Neuron (in vitro differentiated cells): ENCODE measurements at regions not wholly inside any gene's neighbourhood (a gene's known extent, or its start where the extent isn't known, plus 50 kb on each side); places are given as distances from the start of the nearest gene placed in this dataset.

Experiments
- H2AFZ ChIP-seq: one replicate; pipeline ENCODE4 v1.6.1; 2013; ENCODE audit warnings: low read depth, mild to moderate bottlenecking, inconsistent platforms, low read length, moderate library complexity
- H3K27me3 ChIP-seq: one replicate; pipeline ENCODE4 v1.6.1; 2013; ENCODE audit warnings: low read length; ENCODE audit not compliant: insufficient read depth
- H3K36me3 ChIP-seq: one replicate; pipeline ENCODE4 v1.6.1; 2013; ENCODE audit warnings: low read length; ENCODE audit not compliant: insufficient read depth
- H3K4me1 ChIP-seq: one replicate; pipeline ENCODE4 v1.6.1; 2013; ENCODE audit warnings: low read length; ENCODE audit not compliant: insufficient read depth
- H3K4me3 ChIP-seq: 2 replicates; pipeline ENCODE4 v1.5.1; 2013; ENCODE audit warnings: mild to moderate bottlenecking, low read length, moderate library complexity
- H3K9me3 ChIP-seq: one replicate; pipeline ENCODE4 v1.6.1; 2013; ENCODE audit warnings: low read length

DNA sequence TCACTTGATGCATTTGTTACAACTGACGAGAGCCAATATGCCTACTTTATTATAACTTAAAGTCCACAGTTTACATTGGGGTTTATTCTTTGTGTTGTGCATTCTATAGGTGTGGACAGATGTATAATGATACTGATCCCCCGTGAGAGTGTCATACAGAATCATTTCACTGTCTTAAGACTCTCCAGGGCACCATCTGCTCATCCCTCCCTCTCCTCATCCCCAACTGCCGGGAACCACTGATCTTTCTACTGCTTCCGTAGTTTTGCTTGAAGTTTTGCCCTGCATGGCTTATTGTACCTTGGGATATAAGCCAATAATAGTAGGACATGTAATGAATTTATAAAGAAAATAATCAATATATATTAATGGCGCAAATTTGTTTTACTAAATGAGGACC, 137.8 kb upstream of the MSX1 start:
- Histone ChIP-seq H3K27me3 (no peaks in the 10 kb centered on the region), H3K9me3 (peaks cover 19% of the 10 kb centered on the region), H3K4me1 (no peaks in the 10 kb centered on the region)

DNA sequence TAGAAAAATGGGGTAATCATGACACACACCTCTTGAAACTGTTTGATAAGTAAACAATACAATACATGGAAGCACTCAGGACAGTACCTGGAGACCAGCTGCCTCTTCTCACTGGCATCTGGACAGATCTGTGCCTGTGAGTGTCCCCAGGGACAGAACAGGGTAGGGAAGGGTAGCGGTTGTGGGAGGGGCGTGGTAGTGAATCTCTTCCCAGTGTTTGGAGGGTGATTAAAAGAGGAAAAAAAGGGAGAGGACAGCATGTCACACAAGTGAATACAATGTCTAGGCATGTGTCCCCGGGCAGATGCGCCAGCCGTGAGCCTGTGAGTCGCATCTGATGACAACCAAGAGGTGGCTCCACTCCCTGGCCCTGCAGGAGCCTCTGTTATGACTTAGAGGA, 138.8 kb upstream of the MSX1 start:
- Histone ChIP-seq H2AFZ (no peak overlapping the region), H3K36me3 (no peaks in the 10 kb centered on the region), H3K4me1 (no peaks in the 10 kb centered on the region), H3K4me3 (no peak overlapping the region), H3K9me3 (peaks cover 11% of the 10 kb centered on the region), H3K27me3 (no peaks in the 10 kb centered on the region)

More for the DNA sequence above, 137.8 kb upstream of the MSX1 start:
- Histone ChIP-seq H3K36me3 (no peaks in the 10 kb centered on the region), H3K4me3 (no peak overlapping the region), H2AFZ (no peak overlapping the region)

DNA sequence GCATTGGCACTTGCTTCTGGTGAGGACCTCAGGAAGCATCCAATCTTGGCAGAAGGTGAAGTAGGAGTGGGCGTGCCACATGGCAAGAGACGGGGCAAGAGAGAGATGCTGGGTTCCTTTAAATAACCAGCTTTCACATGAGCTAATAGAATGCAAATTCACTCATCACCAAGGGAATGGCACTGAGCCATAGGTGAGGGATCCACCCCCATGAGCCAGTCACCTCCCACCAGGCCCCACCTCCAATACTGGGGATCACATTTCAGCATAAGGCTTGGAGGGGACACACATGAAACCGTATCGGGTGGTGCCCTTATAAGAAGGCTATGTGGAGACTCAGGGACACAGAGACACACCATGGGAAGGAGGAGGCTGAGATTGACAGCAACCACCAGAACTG, 140.0 kb upstream of the MSX1 start:
- Histone ChIP-seq H3K9me3 (peaks cover 4% of the 10 kb centered on the region), H3K4me3 (no peak overlapping the region), H2AFZ (no peak overlapping the region), H3K4me1 (no peaks in the 10 kb centered on the region), H3K27me3 (no peaks in the 10 kb centered on the region), H3K36me3 (no peaks in the 10 kb centered on the region)

DNA sequence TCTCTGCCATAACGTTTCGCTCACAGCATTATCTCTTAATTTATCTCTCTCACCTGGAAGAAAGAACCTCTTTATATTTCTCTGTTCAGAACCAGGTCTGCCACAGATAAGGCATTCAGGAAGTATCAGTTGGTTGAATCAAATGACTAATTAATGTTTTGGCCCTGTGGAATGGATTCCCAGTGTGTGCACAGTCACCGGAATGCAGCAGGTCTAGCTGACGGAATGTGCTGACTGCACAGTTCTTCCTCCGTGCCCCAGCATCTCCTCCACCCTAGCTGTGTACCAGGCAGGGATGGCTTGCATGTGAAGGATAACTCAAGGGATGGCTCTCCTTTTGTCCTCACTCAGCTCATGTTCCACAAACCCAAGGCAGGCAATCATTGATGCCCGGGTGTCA, 141.8 kb upstream of the MSX1 start:
- H2AFZ ChIP-seq: no peak overlapping the region
- H3K27me3 ChIP-seq: no peaks in the 10 kb centered on the region
- H3K9me3 ChIP-seq: peaks cover 2% of the 10 kb centered on the region
- no peaks in the 10 kb centered on the region for H3K36me3 ChIP-seq
- no peak overlapping the region for H3K4me3 ChIP-seq
- no peaks in the 10 kb centered on the region for H3K4me1 ChIP-seq

DNA sequence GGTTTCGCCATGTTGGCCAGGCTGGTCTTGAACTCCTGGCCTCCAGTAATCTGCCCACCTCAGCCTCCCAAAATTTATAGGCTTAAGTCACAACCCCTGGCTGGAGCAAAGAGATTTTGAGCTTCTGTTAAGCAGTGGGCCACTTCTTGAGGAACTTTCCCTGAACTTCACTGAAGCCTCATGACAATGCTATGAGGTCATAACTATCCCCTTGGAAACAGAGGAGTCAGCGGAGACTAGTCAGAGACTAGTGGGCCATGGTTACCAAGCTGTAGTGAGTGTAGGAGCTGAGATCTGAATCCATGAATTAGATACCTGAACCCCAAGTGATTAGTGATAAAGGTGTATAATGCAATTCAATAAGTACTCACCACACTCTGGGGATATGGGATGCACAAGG, 145.1 kb upstream of the MSX1 start:
- Histone ChIP-seq H3K27me3 (no peaks in the 10 kb centered on the region), H3K36me3 (no peaks in the 10 kb centered on the region), H3K9me3 (no peaks in the 10 kb centered on the region), H3K4me1 (no peaks in the 10 kb centered on the region), H2AFZ (no peak overlapping the region), H3K4me3 (no peak overlapping the region)

DNA sequence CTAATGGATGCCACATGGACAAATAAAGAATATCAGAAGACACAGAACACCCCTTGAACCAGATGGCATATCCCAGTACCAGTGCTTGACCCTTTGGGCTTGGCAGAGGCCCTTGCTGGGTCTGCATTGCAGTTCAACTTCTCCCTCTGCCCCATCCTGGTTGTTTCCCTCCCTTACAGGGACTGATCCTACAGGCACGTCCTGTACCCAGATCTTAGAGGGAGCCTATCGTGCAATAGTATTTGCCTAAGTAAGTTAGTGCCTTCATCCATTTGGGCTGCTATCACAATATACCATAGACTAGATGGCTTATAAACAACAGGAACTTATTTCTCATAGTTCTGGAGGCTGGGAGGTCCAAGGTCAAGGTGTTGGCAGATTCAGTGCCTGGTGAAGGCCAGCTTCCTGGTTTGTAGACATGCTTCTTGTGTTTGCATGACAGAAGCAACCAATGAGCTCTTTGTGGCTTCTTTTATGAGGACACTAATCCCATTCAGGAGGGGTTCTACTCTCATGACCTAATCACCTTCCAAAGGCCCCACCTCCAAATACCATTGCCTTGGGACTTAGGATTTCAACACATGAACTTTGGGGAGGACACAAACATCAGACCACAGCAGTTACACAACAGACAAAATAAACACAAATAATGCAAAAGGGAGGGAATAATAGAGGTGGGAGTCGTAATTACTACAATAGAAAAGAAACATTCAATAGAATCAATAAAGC, 146.5 kb upstream of the MSX1 start:
- Histone ChIP-seq H3K36me3 (no peaks in the 10 kb centered on the region), H2AFZ (no peak overlapping the region), H3K4me1 (no peaks in the 10 kb centered on the region), H3K27me3 (no peaks in the 10 kb centered on the region), H3K9me3 (no peaks in the 10 kb centered on the region), H3K4me3 (no peak overlapping the region)

DNA sequence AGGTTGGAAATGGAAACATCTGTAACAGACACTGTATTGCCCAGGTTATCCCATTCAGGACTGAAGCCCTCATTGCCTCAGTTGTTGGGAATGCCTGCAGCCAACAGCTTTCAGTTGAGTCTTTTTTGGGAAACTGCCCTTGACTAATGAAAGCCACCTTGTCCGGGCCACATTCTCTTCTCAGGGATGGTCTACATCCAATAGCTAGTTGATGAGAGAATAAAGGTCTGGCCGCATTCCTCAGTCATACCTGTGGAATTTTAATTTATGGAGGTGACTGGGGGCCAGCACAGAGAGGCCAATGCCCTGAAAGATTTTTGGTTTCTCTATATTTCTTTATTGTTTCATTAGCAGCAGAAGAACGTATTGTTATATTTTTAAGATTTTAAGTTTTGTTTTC, 147.6 kb upstream of the MSX1 start:
- Histone ChIP-seq H2AFZ (no peak overlapping the region), H3K9me3 (no peaks in the 10 kb centered on the region), H3K4me1 (no peaks in the 10 kb centered on the region), H3K27me3 (no peaks in the 10 kb centered on the region), H3K36me3 (no peaks in the 10 kb centered on the region), H3K4me3 (no peak overlapping the region)

DNA sequence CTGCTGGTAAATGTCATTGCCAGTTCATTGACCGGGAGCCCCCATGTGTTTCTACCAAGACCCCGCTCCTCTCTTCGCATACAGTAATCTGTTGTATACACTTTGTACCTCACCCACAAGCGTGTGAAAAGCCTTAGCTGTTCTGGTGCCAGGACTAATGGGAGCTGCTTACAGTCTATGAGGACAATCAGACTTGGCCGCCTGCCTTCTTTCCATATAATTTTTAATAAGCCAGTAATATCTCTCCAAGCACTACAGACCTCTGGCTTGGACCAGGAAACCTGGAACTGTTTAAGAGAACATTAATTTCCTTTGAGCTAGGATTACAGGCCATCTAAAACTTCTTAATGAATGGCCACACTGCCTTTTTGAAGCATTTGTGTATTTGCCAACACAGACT, 149.7 kb upstream of the MSX1 start:
- Histone ChIP-seq H3K36me3 (no peaks in the 10 kb centered on the region), H3K9me3 (no peaks in the 10 kb centered on the region), H3K27me3 (no peaks in the 10 kb centered on the region), H3K4me3 (no peak overlapping the region), H3K4me1 (no peaks in the 10 kb centered on the region), H2AFZ (no peak overlapping the region)

DNA sequence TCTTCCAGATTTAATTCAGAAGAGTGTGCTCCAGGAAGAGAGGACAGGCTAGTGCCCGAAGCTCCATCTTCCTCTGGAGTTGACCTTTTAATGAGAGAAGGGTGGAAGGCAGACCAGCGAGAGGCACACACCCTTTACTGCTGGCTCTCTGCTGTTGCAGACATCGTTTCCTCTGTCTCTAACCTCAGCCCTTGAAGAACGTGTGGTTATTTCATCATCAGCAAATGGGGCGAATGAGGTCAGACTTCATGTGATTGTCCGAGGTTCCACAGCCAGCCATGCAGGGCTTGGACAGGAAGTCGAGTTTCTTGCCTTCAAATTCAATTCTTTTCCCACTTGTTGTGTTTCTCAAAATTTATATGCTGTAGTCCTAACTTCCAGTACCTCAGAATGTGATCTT, 155.2 kb upstream of the MSX1 start:
- Histone ChIP-seq H3K27me3 (no peaks in the 10 kb centered on the region), H3K4me3 (no peak overlapping the region), H2AFZ (no peak overlapping the region), H3K4me1 (no peaks in the 10 kb centered on the region), H3K36me3 (no peaks in the 10 kb centered on the region), H3K9me3 (no peaks in the 10 kb centered on the region)

DNA sequence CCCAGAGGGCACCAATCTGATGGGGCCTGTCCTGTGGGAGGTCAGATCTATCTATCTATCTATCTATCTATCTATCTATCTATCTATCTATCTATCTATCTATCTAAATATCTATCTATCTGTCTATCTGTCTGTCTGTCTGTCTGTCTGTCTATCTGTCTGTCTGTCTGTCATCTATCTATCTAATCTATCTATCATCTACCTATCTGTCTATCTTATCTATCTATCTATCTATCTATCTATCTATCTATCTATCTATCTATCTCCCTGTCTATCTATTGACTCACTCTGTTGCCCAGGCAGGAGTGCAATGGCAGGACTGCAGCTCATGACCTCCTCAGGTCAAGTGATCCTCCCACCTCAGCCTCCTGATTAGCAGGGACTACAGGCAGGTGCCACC, 155.7 kb upstream of the STX18 start:
- H2AFZ ChIP-seq: no peak overlapping the region
- no peaks in the 10 kb centered on the region for H3K9me3 ChIP-seq
- no peak overlapping the region for H3K4me3 ChIP-seq
- H3K4me1 ChIP-seq: peaks cover 3% of the 10 kb centered on the region
- H3K27me3 ChIP-seq: no peaks in the 10 kb centered on the region
- H3K36me3 ChIP-seq: no peaks in the 10 kb centered on the region

DNA sequence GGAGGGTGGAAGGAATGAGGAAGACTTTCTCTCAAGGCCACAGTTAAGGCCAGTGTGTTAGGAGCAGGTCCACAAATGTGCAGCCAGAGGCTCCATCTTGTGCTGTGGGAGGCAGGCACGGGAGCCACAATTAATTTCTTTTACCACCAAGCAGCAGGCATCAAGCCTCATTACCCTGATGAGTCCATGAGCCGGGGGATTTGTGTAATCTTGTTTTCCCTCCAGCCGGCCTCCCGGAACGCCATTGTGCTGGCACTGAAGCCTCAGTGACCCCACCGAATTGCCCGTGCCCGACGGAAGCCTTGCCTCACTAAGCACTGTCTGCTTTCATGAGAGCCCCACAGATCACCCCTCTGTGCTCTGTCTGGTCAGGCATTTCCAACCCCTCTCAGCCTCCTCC, 154.7 kb upstream of the STX18 start:
- H3K4me1 ChIP-seq: peaks cover 3% of the 10 kb centered on the region
- H3K9me3 ChIP-seq: no peaks in the 10 kb centered on the region
- no peaks in the 10 kb centered on the region for H3K27me3 ChIP-seq
- H3K4me3 ChIP-seq: no peak overlapping the region
- no peak overlapping the region for H2AFZ ChIP-seq
- H3K36me3 ChIP-seq: no peaks in the 10 kb centered on the region

DNA sequence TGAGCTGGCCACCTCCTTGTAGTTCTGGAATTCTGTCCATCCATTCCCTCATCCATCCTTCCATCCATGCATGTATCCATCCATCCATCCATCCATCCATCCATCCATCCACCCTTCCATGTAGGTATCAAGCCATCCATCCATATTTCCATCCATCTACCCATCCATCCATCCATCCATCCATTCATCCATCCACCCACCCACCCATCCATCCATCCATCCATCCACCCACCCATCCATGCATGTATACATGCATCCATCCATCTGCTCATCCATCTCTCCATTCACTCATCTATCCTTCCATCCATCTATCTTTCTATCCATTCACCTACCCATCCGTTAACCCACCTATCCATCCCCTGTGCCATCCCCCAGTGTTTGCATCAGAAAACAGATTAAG, 153.6 kb upstream of the STX18 start:
- no peak overlapping the region for H2AFZ ChIP-seq
- no peaks in the 10 kb centered on the region for H3K9me3 ChIP-seq
- H3K4me1 ChIP-seq: peaks cover 3% of the 10 kb centered on the region
- no peaks in the 10 kb centered on the region for H3K36me3 ChIP-seq
- H3K4me3 ChIP-seq: no peak overlapping the region
- no peaks in the 10 kb centered on the region for H3K27me3 ChIP-seq

DNA sequence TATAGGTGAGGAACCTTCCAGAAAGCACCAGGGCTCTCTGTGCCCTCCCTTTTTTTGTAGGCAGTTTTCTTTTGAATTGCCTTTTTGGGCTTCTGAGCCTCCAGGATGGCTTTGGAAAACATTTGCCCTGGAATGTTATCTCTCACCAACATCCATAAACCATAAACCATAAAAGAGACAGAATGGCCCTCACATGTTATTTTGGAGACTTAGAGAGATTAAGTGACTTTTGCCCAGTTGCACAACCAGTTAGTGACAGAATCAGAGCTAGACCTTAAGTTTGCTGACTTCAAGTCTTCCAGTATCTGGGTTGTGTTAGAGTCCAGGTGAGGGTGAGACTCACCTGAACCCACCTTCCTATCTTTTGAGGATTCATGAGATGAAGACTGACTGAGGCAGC, 153.0 kb upstream of the STX18 start:
- H3K4me1 ChIP-seq: peaks cover 3% of the 10 kb centered on the region

DNA sequence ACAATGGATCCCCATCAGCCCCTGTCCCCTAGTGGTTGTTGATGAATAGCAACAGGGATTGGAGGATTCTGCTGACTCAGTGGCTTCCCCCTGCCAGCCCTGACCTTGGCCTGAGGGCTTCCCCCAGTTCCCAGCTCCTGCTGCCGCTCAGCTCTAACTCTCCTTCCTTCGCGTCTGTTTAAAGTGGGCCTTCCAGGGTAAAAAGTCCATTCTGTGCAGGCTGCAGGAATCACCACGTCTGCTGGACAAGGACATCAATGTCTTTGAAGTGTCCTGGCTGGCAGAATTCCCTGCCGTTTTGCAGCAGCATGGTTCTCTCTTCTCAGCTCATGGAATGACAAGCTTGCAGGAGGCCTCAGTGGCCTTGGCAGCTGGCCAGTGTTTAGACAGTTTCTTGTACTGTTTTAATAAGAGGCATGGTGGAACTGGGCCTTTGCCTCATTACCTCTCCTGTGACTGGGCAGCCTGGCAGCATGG, 152.5 kb upstream of the STX18 start:
- no peaks in the 10 kb centered on the region for H3K27me3 ChIP-seq
- peaks cover 3% of the 10 kb centered on the region for H3K4me1 ChIP-seq
- no peaks in the 10 kb centered on the region for H3K36me3 ChIP-seq
- H2AFZ ChIP-seq: no peak overlapping the region
- no peaks in the 10 kb centered on the region for H3K9me3 ChIP-seq
- H3K4me3 ChIP-seq: no peak overlapping the region

More for the DNA sequence above, 153.0 kb upstream of the STX18 start:
- Histone ChIP-seq H3K9me3 (no peaks in the 10 kb centered on the region), H3K36me3 (no peaks in the 10 kb centered on the region), H2AFZ (no peak overlapping the region), H3K4me3 (no peak overlapping the region), H3K27me3 (no peaks in the 10 kb centered on the region)
